GM21737 (cell line): ENCODE measurements at regions not wholly inside any gene's neighbourhood (a gene's known extent, or its start where the extent isn't known, plus 50 kb on each side); places are given as distances from the start of the nearest gene placed in this dataset.

ENCODE experiments used
- ATAC-seq: cut with Tn5 transposase; IDR thresholded peaks from one replicate; pipeline ENCODE4 v1.9.1; 2021; ENCODE audit warnings: mild to moderate bottlenecking, moderate library complexity; ENCODE audit not compliant: unreplicated experiment

DNA sequence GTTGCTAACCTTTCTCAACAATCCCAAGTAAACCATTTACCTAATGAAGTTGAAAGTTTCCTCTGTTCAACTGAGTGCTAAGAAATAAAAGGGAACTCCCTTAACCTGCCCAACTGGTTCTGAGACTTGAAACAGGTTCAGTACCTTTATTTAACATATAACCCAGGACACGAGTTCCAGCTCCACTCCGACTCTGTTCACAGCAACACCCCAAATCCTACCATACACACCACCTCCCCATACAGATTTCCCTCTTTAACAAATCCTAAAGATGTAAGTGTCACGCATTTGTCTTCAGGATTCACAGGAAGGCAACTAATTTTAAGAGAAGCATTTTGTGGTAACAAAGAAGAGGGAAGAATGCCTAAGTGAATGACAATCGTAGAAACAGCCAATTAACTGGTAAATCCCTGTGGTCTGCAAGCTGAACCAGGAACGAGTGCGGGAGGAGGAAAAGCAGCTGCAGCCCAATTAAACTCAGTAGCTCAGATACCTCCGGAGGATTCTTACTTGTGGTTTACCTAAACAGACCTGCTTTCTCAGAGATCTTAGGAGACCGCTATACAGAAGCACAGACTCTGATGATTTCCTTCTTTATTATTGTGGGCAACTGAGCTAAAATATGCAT, 134.5 kb upstream of the MAGI3 start:
- no peak for ATAC-seq

DNA sequence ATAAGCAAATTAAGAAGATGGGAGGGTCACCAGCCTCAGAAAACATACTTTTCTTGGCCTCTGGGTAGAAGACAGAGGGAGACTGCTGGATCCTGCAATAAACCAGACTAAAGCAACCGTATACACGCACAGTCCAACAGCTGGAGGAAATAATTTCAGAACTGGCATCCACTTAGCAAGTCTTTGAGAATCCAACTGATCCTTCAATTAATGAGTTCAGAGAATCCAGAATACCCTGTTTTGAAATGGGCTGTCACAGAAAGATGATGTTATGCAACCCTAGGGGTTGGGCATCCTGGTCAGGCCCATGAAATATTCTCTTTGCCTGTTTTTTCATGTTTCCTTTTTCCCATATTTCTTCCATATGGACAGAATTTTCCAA, 134.0 kb upstream of the MAGI3 start:
- ATAC-seq, result no peak

GRCh38 chr1:113259988-113260387, 130.3 kb upstream of the MAGI3 start:
- no peak for ATAC-seq

GRCh38 chr1:113265196-113265595, 125.1 kb upstream of the MAGI3 start:
- ATAC-seq, result no peak

DNA sequence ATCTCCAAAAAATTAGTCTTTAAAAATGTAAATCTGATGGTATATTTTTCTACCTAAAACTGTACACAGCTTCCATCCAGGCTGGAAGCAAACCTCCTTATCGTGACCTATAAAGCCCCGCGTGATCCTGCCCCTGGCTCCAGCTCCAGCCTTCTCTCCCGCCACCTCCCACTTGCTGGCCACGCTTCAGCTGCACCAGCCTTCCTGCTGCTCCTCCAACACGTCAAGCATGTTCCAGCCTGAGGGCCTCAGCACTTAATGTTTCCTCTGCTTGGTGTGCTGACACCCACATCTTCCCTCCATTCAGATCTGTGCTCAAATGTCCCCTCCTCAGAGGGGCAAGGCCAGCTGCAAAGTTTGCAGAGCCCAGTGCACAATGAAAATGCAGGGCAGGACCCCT, 123.5 kb upstream of the MAGI3 start:
- no peak for ATAC-seq

DNA sequence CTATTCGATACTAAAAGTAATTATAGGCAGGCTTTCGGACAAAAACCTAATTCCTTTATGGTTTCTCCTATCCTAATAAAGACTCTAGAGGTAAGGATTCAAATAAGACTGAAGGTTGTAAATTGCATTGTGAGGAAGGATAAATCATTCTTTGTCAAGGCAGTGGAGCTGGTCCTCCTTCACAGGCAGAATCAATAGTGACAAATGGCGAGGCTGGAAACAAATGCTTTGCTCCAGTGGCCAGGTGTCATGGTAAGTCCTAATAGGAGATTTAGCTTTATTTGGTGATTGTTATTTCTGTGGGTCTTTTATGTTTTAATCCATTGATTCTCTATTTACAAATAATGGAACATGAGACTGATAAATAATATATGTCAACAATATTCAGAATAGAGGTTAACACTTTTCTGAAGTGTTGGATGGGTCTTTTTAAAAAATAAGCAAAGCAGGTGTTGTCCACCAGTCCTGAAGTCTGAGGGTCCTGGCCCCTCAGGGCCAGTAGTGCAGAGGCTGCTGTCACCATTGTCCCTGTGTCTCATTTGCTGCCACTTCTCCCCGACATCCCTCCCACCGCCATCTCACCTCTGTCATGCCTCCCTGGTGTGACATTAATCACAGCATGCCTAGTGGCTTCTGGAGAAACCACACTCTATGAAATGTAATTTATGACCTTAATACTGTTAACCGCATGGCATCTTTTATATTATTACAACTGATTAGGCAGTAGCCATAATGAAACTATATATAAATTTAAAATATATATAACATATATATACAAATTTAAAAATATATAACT, 120.9 kb upstream of the MAGI3 start:
- ATAC-seq, result no peak

- ATAC-seq, result no peak
Measured at GRCh38 chr1:113271039-113271438, 119.3 kb upstream of the MAGI3 start.

GRCh38 chr1:113275083-113275482, 115.2 kb upstream of the MAGI3 start:
- no peak for ATAC-seq

DNA sequence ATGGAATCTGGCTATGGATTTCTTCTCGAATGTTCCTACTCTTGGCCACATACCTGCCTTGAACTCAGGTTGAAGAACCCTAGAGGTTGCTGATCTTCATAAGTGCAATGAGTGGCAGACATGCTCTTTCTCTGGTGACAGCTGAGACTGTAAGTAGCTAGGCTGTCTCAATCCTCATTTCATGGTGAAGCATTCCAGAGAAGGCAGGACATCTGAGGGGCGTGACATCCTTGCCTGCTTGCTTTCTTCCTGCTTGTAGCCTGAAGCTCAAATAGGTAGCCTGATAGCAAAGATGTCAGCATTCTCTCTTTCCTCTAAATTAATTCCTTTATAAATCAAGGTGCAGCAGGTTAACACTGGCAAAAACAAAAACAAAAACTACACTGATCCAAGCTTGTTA, 114.6 kb upstream of the MAGI3 start:
- ATAC-seq, result no peak

- ATAC-seq, result no peak
Measured at GRCh38 chr1:113276507-113276906, 113.8 kb upstream of the MAGI3 start.

DNA sequence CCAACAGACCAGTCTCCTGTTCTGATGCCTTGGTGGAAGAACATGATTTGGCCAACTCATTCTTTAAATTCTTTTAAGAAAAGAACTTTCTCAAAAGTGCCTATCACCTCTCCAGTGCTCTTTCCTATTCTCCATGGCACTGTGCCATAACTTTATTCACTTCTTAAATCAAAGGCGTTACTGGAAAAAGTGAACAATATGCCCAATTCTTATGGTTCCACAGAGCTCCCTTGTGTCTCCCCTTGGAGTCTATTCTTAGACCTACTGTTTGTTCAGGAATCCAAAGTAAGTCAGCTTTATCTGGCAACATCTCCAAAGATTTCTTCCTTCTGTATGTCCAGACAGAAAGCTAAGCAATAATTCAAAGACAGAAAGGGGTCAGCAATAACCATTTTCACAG, 111.9 kb upstream of the MAGI3 start:
- no peak for ATAC-seq

- no peak for ATAC-seq
Measured at GRCh38 chr1:113278777-113279176, 111.5 kb upstream of the MAGI3 start.

DNA sequence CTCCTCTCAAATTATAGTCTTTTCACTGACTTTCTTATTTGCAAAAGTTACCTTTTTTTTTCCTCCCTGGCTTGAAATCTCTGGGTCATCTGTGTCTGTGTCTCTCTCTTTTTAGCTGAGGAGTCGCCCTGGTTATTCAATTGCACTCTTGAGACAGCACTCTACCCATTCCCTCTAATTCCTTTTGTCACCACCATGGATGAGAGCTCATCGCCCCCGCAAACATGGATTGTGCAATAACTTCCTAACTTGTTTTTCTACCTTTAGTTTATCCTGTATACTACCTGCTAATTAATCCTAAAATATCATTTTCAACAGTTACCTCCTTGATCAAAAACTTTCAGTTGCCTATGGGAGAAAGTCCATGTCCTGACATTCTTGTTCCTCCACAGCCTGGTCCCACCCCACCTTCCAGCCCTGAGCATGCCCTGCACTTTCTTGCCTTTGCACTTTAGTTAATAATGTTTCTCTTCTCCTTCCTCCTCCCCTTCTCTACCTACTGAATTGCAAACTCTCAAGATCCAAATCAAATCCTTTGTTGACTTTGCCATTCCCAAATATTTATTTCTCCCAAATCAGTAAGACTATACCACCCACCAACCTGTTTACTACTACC, 110.4 kb upstream of the MAGI3 start:
- ATAC-seq, result no peak

DNA sequence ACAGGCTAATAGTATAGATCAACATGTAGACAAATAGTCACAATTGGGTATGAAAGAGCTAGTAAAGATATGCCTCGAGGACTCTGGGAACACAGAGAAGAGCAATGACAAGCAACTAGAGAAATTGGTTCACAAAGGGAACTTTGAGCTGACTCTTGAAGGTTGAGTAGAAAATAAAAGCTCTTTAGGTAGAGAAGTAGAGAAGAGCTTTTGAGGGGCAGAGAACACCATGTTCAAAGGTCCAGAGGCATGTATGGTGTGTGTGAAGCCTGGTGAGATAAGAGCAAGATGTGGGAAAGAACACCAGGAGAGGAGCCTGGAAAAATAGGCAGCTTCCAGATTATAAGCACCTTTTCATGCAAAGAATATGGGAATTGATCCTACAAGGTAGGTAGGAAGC, 109.7 kb upstream of the MAGI3 start:
- no peak for ATAC-seq

DNA sequence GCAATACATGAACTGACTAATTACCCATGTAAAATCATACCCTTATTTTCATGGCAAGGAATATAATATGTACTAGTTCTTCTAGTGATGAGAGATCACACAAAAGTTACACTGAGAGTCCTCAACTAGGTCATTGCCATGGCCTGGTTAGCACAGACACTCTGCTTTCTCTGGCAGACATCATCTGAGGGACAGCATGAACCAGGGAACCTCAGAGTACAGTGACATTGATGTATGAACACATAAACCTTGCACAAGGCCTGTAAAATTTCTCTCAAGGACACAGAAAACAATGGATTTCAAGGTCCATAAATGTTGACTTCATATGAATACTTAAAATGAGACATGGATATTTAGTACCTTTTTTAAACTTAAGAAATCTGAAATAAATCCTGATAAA, 108.8 kb upstream of the MAGI3 start:
- no peak for ATAC-seq

GRCh38 chr1:113282008-113282892, 108.1 kb upstream of the MAGI3 start:
- ATAC-seq, result no peak

DNA sequence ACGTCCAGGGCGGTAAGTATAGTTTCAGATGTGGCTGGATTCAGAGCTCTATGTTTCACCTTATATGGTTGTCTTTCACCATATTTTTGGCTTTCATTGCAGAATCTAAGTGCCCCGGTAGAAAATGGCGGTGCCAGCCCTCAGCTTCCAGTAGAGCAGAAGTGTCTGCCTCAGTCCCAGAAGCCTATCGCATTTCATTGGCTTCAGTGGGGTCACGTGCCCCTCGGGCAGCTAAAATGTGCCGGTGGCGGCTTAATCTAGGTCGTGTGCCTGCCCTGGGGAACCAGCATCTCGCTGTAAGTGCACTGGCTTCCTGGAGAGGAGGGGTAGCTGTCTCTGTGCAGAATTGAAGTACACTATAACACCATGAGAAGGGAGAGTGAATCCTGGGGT, 107.4 kb upstream of the MAGI3 start:
- no peak for ATAC-seq

- no peak for ATAC-seq
Measured at GRCh38 chr1:113283914-113284313, 106.4 kb upstream of the MAGI3 start.

- no peak for ATAC-seq
Measured at GRCh38 chr1:113286156-113286555, 104.2 kb upstream of the MAGI3 start.

DNA sequence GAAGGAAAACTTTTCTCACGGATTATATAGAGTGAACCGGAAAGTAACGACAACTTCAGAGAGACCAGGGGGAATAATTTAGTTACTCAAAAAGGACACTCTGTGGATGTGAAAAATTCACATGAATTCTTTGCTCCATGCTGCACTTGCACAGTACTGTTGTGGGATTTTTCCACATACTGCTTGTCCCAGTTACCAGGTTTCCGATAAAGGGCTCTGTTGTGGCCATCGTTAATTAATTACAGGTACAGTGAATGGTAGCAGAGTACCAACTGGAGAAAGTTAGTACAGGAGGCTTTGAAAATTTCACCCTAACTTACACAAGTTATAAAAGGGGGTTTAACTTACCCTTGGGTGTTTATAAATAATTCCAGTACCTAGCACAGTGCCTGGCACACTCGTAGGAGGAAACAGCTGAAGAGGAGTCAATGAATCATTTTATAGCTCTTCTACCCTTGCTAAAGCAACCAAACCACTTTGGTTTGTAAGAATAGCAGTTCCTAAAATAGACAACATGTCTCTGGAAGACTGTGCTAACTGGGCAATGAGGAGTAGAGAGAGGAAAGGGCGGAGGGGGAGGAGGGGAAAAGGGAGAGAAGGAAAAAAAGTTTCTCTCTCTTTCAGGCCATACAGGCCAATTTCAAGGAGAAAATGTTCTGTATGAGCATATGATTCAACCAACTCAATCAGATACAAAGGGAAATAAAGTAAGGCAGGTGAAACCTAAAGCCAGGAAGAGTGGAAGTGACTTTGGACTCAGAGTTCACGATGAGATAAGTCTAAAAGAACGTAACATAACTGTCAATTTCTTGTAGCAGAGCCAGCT, 98.3 kb upstream of the MAGI3 start:
- ATAC-seq, result no peak
